ENCODE measurements at regions not wholly inside any gene's neighbourhood (a gene's known extent, or its start where the extent isn't known, plus 50 kb on each side); places are given as distances from the start of the nearest gene placed in this dataset.
"Not testable (repeated sequence)": the region's sequence is repeated elsewhere in the genome, so short reads cannot be mapped to it uniquely, and the experiment has no call there.

DNA sequence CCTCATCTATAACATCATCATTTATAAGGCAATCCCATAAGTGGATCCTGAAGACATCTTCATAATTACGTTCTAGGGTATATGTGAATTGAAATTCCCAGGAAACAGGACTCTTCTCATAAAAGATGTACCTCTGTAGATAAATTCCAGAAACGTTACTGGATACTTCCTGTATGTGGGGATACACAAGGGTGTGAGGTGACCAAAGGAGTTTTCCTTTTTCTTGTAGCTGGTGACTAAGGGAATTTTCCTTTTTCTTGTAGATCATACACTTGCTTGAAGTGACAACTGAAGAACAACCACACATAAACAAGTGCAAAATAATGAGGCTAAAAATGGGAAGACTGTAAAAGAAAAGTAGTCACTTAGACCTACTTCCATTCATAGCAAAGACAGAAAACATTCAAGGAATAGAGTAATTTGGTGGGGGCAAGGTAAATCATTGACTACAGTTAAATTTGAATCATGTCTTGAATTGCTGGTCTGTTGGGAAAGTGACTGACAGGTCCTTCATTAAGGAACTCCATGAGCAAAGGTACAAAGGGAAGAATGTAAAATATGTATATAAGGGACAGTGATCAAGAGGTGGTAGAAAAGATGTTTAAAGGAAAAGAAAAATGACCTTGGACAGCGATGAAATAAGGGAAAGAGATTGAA is 53.2 kb upstream of the UBE2E3 start:
- DNase-seq (ENCODE audit: low read depth in 2 of 2), result no peak

DNA sequence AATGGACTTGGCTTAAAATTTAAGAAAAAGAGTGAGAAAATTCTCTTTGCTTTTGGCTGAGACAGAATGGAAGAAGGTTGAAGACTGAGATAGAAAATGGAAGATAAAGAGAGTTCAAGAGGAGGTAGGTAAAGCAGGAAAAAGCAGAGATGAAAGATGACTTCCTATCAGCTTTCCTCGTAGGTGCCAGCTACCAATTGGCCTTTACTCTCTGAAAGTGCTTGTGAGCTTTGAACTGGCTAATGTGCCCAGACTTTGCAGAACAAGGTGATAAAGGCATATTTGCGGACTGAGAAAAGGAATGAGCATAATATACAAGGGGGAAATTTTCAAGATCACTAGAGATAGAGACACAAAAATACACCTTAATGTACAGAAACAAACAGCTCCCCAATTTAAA is 54.7 kb upstream of the UBE2E3 start:
- no peak for DNase-seq (ENCODE audit: low read depth in 2 of 2)

DNA sequence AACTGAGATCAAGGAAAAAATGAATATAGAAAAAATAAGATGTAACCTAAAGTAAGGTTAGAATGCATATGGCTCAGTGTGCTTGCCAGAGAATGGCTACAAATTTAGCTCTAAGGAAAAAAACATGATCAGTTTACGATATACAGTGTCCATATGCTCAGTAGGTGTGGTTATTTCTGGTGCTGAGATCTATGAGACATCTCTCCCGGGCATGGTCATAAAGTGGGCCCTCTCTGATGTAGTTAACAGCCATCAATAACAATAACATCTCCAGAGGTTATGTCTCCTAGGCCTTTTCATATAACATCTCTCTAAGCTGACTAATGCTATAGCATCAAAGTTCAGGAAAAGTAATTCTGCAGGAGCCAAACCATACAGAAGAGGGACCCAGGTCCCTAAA is 56.3 kb upstream of the UBE2E3 start:
- DNase-seq (ENCODE audit: low read depth in 2 of 2), result no peak

DNA sequence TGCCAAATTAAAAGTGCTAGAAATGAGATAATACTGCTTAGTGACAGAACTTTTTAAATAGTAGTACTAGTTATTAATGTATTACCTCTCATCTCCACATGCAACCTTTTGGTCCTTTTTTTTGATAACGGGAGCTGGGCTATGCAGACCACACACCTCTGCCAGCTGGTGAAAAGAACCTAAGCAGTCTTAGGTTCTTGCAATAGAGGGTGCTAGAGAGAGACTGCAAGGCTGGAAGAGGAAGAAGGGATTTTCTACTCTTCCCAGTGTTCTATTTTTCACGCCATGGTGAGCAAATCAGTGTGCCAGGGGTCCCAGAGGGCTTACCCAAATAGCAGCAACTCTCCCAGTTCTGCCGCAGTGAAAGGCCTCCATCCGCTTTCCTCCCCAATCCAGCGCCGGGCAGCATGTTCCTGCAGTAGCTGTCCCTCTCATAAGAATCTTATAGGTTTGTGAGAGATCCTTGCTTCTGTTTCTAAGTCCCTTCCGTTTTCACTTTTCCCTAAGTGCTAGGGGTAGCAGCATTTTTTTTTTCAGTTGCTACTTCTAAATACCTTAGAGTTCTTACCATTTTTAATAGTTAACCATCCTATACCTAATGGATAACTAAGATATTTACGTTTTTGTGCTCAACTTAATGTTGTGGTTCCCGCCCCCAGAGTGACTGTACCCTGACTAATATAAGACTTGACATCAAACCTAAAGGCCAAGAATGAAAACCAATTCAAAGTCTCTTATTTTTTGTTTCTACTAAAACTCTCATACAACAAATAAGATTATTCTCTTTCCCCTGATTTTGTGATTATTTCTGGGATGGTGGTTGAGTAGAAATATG is 69.4 kb upstream of the UBE2E3 start:
- no peak for DNase-seq (ENCODE audit: low read depth in 2 of 2)

DNA sequence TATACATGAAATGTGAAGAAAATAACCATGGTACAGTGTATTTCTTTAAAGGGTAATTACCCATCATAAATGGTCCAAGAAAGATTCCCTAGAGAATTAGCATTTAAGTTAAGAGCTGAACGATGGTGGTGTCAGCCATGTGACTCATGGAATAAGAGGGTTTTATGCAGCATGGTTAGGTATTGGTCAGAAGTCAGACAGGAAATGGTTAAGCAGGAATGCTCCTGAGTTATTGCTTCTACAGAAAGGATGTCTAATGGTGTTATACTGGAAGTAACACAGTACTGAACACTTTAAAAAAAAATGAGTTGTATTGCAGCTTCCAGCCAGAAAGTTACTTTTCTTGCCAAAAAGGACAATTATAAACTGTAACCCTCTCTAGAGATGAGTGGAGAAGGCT is 72.7 kb upstream of the UBE2E3 start:
- DNase-seq (ENCODE audit: low read depth in 2 of 2), result no peak

DNA sequence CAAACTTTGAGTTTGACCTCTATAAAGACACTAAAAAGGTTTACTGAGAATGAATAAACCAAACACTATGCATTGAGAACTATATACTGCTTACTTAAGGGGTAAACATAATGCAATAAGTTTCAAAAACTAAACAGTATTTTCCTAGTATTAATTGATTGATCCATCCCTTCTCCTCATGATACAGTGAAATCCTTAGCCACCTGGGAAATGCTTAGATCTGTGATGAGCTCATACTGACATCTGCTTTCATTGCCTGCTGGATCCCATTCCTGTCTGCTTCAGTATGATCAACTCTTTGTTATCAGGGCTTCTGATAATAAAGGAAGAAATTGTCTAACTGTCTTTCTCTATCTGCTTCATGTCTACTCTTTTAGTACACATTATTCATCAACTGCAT is 74.9 kb upstream of the UBE2E3 start:
- DNase-seq (ENCODE audit: low read depth in 2 of 2), result no peak

DNA sequence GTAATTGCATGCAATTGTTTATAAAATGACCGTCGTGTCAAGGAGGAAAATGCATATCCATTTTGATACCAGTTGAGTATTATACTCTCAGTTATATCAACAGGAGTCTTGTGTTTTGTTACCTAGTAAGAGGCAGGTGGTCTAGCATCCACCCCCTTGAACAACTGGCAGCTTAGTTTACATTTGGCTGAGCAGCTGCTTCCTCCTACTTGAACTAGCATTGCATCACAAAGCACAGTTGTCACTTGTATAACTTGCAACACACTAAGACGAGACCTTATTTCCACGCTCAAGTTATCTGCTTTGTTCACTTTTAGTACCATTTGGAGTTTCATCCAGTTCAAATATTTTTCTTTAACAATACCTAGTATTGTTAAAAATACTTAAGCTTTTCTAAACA is 75.4 kb upstream of the UBE2E3 start:
- no peak for DNase-seq (ENCODE audit: low read depth in 2 of 2)

DNA sequence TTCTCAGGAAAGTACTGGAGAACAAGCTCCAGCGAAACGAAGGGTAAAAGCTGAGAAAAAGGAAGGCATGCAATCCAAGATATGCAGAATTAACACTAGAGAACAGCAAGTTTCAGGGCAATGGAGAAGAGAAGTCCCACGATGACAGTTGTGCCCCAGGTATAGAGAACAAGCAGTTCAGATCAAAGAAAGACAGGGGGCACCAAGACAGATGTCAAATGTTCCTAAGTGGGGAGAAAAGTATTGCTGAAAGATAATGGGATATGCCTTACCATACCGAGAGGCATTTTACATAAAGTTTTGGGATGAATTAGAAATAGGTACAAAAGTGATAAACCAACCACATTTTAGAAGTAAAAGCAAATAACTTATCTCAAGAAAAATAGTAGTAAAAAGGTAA is 79.1 kb upstream of the UBE2E3 start:
- no peak for DNase-seq (ENCODE audit: low read depth in 2 of 2)

DNA sequence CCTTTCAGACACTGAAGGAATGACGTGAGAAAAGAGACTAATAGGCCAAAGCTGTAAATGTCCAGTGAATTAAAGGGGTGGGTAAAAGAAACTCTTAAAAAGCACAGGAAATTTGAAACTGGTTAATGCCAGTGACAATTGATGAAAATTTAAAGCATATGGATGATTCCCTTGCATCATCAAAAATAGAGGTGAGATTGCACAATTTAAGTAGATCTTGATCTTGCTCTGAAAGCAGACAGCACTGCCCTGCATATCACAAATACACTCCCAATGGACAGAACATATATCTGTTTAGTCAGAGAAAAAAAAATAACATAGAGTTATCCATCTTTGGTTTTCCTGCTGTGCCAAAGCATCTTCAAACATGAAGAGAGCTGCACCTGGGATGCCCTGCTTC is 86.7 kb upstream of the UBE2E3 start:
- no peak for DNase-seq (ENCODE audit: low read depth in 2 of 2)

DNA sequence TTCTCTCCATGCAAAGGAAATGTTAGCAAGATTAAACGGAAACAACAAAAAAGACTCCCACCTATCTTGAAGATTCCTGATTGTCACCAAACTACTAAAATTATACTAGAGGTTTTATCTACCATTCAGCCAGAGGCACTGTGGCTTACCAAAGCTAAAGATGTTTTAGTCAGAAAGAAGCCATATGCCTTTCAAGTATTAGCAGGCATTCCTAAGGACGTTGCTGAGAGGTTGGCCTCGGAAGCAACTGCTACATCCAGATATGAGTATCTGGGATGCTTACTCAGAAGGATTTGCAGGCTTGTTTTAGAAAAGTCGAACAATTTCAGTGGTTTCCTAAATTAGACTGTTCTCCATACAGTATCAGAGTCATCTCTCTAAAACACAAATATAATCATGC is 88.3 kb upstream of the UBE2E3 start:
- no peak for DNase-seq (ENCODE audit: low read depth in 2 of 2)

DNA sequence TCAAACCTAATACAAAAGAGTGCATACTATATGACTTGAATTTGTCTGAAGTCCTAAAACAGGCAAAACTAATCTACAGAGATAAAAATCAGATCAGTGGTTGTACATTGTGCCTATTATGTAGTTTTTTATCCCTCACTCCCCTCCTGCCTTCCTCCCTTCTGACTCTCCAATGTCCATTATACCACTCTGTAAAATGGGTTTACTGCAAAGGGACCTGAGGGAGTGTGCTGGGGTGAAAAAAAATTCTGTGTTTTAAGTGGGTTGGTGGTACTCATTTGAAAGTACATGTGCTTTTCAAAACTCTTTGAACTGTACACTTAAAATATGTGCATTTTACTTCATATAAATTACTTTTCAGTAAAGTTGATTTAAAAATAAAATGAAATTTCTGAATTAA is 89.0 kb upstream of the UBE2E3 start:
- DNase-seq (ENCODE audit: low read depth in 2 of 2), result no peak

DNA sequence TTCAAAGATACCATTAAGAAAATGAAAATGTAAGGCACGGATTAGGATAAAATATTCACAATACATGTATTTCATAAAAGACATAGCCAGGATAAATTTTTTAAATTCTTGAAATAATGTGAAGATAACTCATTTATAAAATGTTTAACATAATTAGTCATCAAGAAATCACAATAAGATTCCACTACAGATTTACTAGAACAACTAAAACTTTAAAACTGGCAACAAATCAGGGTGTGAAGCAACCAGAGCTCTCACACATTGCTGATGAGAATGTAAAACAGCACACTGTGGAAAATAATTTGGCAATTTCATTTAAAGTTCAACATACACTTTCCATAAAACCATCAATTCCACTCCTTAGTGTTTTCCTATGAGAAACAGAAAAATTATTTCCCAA is 89.6 kb upstream of the UBE2E3 start:
- no peak for DNase-seq (ENCODE audit: low read depth in 2 of 2)

DNA sequence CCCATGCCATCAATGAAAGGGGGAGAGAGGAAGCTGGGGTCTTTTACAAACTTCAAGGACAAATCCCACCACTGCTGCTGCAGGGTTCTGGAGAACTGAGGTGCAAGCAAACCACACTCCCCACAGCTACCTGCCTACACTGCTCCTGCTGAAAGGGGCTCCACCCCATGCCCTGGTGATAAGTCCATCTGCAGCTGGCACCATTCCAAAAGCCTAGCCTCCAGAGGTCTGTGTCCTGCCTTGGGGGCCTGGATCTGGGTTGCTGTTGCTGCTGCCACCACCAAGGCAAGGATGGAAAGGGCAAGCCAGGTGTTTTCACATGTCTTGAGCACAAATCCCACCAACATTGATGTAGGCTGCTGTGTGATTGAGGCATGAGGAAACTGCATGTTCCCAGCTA is 97.4 kb upstream of the UBE2E3 start:
- DNase-seq (ENCODE audit: low read depth in 2 of 2), result no peak

DNA sequence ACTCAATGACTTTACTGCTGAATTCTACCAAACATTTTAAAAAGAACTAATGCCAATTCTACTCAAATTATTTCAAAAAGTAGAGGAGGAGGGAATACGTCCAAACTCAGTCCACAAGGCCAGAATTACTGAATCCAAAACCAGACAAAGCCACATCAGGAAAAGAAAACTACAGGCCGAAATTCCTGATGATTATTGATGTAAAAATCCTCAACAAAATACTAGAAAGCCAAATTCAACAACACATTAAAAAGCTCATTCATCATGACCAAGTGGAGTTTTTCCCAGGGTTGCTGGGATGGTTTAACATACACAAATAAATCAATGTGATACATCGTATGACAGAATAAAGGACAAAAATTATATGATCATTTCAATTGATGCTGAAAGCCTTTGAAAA is 103.9 kb upstream of the UBE2E3 start:
- DNase-seq (ENCODE audit: low read depth in 2 of 2), result no peak

DNA sequence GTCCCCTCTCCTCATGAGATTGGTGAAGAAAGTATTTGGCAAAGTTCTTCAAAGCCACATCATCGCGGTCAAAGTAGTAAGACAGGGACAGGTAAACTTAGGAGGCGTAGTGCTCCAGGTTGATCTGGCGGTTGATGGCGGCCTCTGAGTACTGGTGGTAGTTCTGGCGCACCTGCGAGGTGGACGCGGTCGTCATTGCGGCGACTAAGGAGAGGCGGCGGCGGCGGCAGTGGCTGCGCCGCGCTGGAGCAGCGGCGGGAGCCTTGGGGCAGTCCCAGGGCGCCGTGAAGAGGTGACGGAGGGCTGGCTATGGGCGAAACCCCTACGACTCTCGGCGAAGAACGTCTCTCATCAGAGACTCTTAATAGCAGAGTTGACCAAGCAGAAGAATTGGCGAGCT is 107.2 kb upstream of the UBE2E3 start:
- DNase-seq (ENCODE audit: low read depth in 2 of 2), result no peak

DNA sequence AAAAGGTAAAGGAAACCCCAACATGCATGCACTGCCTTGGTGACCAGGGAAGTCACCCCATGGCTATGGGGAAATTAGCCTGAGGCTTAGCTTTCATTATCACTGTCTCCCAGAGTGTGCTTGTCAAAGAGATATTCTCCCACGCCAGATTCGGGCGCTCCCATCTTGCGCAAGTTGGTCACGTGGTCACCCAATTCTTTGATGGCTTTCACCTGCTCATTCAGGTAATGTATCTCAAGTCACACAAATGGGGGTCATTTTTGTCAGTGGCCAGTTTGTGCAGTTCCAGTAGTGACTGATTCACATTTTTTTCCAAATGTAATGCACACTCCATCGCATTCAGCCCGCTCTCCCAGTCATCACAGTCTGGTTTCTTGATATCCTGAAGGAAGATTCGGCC is 107.6 kb upstream of the UBE2E3 start:
- not testable (repeated sequence) for DNase-seq (ENCODE audit: low read depth in 2 of 2)

DNA sequence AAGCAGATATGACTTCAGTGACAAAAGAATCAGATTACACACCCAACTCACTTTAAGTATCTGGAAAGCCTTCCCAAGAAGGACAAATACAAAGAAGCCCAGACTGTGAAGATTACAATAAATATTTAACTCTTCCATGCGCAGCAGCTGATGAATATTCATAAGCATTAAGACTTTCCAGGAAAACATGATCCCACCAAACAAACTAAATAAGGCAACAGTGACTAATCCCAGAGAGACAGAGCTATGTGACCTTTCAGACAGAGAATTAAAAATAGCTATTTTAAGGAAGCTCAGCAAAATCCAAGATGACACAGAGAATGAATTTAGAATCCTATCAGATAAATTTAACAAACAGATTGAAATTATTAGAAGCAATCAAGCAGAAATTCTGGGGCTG is 108.2 kb upstream of the UBE2E3 start:
- DNase-seq (ENCODE audit: low read depth in 2 of 2), result no peak

DNA sequence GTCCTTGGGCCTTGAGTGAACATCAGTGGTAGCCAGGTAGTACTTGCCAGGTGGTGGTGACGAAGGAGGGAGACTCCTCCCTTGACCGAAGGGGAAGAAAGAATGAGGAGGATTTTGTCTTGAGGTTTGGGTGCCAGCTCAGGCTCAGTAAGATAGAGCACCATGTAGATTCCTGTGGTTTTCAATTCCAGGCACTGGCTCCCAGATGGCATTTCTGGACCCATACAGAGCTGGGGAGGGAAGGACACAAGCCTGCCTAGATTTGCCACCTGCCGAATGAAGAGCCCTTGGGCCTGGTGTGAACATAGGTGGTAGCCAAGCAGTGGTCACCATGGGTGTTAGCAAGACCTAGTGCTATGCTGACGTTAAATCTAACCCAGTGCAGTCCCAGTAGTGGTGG is 108.8 kb upstream of the UBE2E3 start:
- no peak for DNase-seq (ENCODE audit: low read depth in 2 of 2)

DNA sequence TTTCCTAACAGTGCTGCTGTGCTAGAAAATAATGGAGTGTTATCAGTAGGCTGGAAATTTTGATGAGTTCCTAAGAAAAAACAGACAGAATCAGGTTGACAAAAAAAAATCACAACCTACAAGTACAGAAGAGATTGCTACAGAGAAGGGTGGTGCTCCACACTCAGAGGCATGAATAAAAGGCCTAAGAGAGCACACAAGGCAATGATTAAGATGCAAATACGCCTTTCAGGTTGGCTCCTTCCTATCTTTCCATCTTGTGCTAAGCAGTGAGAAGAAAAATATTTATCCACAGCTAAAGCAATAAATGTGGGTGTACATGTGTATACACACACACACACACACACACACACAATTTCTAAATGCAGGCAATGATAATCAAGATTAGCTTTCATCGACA is 130.6 kb upstream of the UBE2E3 start:
- no peak for DNase-seq (ENCODE audit: low read depth in 2 of 2)

DNA sequence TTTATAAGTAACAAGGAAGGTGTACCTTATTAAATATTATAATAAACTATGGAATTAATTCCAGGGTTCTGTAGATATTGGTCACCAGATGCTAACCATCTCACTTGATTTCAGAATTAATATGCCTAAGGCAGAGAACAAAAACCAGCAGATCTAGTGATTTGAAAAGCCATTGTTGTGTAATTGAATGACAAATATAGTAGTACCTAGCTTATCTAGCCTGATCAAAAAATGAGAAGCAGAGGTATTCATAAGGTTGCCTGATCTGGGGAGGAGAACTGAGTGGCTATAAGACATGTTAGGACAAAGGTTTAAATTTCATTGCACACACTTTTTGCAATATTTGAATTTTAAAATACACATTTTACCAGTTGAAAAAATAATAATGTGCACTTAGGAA is 132.0 kb upstream of the UBE2E3 start:
- no peak for DNase-seq (ENCODE audit: low read depth in 2 of 2)

DNA sequence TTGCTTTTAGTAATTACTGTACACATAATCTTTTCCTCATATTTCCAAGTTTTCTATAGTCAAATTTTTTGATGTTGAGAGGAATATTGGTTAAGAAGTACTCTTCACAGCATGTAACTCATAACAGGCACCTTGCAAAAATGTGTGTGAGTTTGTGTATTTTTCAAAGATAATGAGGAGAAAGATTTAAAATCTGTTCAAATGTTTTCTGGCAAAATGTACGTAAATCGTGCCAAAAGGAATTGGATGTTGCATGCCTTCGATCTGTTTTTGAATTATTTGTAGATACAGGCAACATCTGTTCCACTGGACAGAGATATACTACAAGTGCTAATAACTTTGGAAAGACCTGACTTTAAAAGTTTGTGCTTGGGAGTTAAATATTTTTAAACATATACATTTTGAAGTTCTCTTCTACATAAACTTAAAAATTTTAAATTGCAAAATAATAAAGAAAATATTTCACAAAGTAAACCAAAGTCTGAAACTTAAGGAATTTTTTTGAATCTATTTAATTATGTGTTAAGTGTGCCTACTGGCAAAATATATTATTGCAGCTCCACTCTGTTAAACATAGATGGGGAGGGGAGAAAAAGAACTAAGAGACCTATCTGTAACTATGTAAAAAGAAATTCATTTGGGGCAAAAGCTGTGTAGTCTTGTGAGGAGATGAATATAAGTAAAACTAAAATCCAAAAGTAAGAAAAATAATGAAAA is 133.5 kb upstream of the UBE2E3 start:
- DNase-seq (ENCODE audit: low read depth in 2 of 2), result no peak

DNA sequence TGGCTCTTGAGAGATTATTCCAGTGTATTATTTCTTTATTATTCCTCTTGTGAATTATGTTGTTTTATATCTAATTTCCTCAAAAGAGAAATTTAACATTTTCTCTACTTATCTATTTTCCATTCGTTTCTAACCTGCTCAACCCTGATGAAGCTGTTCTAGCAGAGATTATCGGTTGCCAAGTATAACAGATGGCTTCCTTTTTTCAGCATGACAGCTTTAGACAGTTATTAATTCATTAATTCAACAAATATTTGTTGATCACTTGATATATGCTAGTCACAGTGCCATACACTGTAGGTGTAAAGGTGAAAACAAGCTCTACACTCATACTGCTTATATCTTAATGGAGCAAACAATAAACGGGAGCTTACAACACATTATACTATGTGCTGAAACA is 137.9 kb upstream of the UBE2E3 start:
- no peak for DNase-seq (ENCODE audit: low read depth in 2 of 2)

DNA sequence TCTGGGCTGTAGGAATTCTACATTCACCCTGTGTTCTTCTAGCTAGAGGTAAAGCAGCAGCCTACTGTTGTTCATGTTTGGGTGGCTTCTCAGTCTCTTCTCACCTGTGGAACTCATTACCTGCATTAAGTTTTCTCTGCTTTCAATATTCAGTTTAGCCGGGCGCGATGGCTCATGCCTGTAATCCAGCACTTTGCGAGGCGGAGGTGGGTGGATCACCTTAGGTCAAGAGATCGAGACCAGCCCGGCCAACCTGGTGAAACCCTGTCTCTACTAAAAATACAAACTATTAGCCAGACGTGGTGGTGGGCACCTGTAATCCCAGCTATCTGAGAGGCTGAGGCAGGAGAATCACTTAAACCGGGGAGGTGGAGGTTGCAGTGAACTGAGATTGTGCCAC is 139.8 kb upstream of the UBE2E3 start:
- no peak for DNase-seq (ENCODE audit: low read depth in 2 of 2)
